ENCODE measurements at regions not wholly inside any gene's neighbourhood (a gene's known extent, or its start where the extent isn't known, plus 50 kb on each side); places are given as distances from the start of the nearest gene placed in this dataset.
A peak's percentile ranks its signal among the peaks of the same experiment; 100 is the strongest.

DNA sequence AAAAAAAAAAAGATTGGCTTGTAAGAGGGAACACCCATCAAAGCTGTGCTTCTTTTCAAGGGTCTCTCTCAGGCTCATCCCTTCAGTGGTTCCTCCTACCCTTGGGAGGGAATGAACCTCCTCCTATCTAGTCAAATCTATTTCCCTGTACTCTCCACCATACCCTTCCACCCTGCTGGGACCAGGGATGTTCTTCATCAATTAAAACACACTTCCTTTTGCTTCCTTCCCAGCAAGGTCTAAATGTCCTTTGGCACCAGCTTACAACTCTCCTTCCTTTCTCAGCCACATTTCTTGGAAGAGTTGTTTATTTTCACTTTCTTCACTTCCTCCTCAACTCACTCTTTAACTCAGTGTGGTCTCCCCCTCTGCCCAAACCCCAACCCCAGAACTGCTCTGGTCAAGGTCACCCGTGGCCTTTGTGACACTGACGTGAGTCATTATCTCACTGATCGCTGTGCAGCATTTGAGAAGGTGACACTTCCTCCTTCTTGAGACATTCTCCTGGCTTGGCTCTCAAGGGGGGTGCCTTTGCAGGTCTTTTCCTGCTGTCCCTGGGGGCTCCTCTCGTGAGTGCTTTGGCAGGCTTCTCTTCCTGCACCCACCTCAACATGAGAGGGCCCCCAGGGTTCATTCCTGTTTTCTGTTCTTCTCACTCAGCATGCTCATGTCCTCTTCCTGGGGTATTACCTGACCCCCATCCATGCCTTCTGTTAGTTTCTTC, 210.5 kb upstream of the TLE3 start:
- no TSS peak for BruUV-seq (replicated peaks)
- intact Hi-C loops (cut with micrococcal nuclease), result no loop called here
- H3K27ac ChIP-seq (ENCODE audit: low read depth, low read length), result no peak overlapping the region
- no peaks in the 10 kb centered on the region for H3K27me3 ChIP-seq (ENCODE audit: insufficient read depth, low read length)
- no peaks in the 10 kb centered on the region for H3K36me3 ChIP-seq (ENCODE audit: control insufficient read depth in 1 of 2, insufficient read depth in 2 of 2, low read length in 2 of 2)
- H3K9me3 ChIP-seq (ENCODE audit: control insufficient read depth in 1 of 2, insufficient read depth in 1 of 2, low read depth in 1 of 2, low read length in 2 of 2), result no peaks in the 10 kb centered on the region
- CTCF ChIA-PET, result no interaction called here
- no peak overlapping the region for H3K4me3 ChIP-seq (replicated peaks in 1 of 2; ENCODE audit: low read depth in 1 of 2, low read length in 2 of 2)
- peak overlapping the region; percentile 63 for H3K4me2 ChIP-seq (ENCODE audit: low read length)
- RAD21 ChIA-PET (ENCODE audit: low non-redundant PET in 1 of 2, low total read pairs in 2 of 2, uncharacterized antibody in 2 of 2, unreplicated experiment in 2 of 2), result no interaction called here
- no peak overlapping the region for H2AFZ ChIP-seq (ENCODE audit: low read depth, low read length, poor library complexity, severe bottlenecking)
- no peaks in the 10 kb centered on the region for H4K20me1 ChIP-seq (ENCODE audit: insufficient read depth)
- no peaks in the 10 kb centered on the region for H3K9me2 ChIP-seq (ENCODE audit: insufficient read depth)
- H3K79me2 ChIP-seq (ENCODE audit: insufficient read depth, low read length), result no peaks in the 10 kb centered on the region
- peaks cover 4 to 11% of the 10 kb centered on the region in 2 experiments; a peak in 3 of 4 replicates for H3K4me1 ChIP-seq (ENCODE audit: control insufficient read depth in 1 of 2, insufficient read depth in 2 of 2, low read length in 2 of 2)
- DNase-seq (ENCODE audit: low read depth, low spot score) (peak; percentile 3), ATAC-seq (peak; percentile 61; the same call in 1 of the 2 replicates)
- TF ChIP-seq JUND (IDR thresholded peaks at IDR 0.05) (peak; percentile 70; the same call in 1 of the 2 replicates), TCF7L2 (IDR thresholded peaks at IDR 0.05; ENCODE audit: borderline replicate concordance, extremely low read depth, insufficient read depth, insufficient read length) (peak; percentile 62), ELF1 (IDR thresholded peaks at IDR 0.05; ENCODE audit: borderline replicate concordance, low read depth) (no peak), FOSL1 (IDR thresholded peaks at IDR 0.05; ENCODE audit: low read depth) (peak; percentile 86), SP1 (IDR thresholded peaks at IDR 0.05; ENCODE audit: low read depth) (peak; percentile 55)
- TF ChIP-seq, protein P1, sequence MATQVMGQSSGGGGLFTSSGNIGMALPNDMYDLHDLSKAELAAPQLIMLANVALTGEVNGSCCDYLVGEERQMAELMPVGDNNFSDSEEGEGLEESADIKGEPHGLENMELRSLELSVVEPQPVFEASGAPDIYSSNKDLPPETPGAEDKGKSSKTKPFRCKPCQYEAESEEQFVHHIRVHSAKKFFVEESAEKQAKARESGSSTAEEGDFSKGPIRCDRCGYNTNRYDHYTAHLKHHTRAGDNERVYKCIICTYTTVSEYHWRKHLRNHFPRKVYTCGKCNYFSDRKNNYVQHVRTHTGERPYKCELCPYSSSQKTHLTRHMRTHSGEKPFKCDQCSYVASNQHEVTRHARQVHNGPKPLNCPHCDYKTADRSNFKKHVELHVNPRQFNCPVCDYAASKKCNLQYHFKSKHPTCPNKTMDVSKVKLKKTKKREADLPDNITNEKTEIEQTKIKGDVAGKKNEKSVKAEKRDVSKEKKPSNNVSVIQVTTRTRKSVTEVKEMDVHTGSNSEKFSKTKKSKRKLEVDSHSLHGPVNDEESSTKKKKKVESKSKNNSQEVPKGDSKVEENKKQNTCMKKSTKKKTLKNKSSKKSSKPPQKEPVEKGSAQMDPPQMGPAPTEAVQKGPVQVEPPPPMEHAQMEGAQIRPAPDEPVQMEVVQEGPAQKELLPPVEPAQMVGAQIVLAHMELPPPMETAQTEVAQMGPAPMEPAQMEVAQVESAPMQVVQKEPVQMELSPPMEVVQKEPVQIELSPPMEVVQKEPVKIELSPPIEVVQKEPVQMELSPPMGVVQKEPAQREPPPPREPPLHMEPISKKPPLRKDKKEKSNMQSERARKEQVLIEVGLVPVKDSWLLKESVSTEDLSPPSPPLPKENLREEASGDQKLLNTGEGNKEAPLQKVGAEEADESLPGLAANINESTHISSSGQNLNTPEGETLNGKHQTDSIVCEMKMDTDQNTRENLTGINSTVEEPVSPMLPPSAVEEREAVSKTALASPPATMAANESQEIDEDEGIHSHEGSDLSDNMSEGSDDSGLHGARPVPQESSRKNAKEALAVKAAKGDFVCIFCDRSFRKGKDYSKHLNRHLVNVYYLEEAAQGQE (IDR thresholded peaks at IDR 0.05; ENCODE audit: low read depth), result no peak
- POLR2A ChIA-PET, result no interaction called here
- H3K9ac ChIP-seq (ENCODE audit: low read length), result no peak overlapping the region
